Heart left ventricle (tissue), 13 donors: ENCODE measurements at regions not wholly inside any gene's neighbourhood (a gene's known extent, or its start where the extent isn't known, plus 50 kb on each side); places are given as distances from the start of the nearest gene placed in this dataset.

Experiments
- POLR2A ChIP-seq, 2 donors: fragments of 450-650 bp; IDR thresholded peaks; one replicate each; pipeline ENCODE4 v1.6.1; 2017; ENCODE audit warnings: antibody characterized with exemption in 2 of 2, mild to moderate bottlenecking in 2 of 2, moderate library complexity in 2 of 2
- TF ChIP-seq, protein P1 (sequence below), 12 donors: fragments of 200-600 bp; sonication (generic) in 4 of 12; IDR thresholded peaks; one replicate each; pipeline versions ENCODE4 v1.5.0 to v1.8.0; 2018 to 2022; ENCODE audit warnings: antibody characterized with exemption in 12 of 12, mild to moderate bottlenecking in 5 of 12
- donor health status: ischemic (EF 13 %, LVEDD 7.1; RV severe dilation, severe dysfunction).
- donor health status: DM: no; HTN: yes; CAD: no.
- donor health status: DM: no; HTN: no; CAD: no.
- donor health status: ischemic (EF 25% LVEDD 6.9; RV normal size, moderate dysfunction).
- donor health status: ischemic (EF 25% LVEDD 5.7; RV mildly dilated, moderate dysfunction).
- donor health status: ischemic (EF 35%, LVEDD 5.7; RV mildly dilated, moderate dysfunction).
- donor health status: nonischemic (EF 11% LVEDD 7.7; RV severe dilation, severe dysfunction).
- donor health status: DM: yes; HTN: yes; CAD: no.
- donor health status: PGD.
- donor health status: ischemic (EF 29% LVEDD 5.4; RV normal size, mild dysfunction).
- donor health status: nonischemic (EF 23%, LVEDD 6.1; RV moderate dilation, normal function).

- TF ChIP-seq, protein P1, sequence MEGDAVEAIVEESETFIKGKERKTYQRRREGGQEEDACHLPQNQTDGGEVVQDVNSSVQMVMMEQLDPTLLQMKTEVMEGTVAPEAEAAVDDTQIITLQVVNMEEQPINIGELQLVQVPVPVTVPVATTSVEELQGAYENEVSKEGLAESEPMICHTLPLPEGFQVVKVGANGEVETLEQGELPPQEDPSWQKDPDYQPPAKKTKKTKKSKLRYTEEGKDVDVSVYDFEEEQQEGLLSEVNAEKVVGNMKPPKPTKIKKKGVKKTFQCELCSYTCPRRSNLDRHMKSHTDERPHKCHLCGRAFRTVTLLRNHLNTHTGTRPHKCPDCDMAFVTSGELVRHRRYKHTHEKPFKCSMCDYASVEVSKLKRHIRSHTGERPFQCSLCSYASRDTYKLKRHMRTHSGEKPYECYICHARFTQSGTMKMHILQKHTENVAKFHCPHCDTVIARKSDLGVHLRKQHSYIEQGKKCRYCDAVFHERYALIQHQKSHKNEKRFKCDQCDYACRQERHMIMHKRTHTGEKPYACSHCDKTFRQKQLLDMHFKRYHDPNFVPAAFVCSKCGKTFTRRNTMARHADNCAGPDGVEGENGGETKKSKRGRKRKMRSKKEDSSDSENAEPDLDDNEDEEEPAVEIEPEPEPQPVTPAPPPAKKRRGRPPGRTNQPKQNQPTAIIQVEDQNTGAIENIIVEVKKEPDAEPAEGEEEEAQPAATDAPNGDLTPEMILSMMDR (IDR thresholded peaks at IDR 0.05) = no peak
- TF ChIP-seq POLR2A (IDR thresholded peaks at IDR 0.05) = no peak
These were observed 936.6 kb upstream of the FANCL start for GRCh38 chr2:59177748-59178147.
